ENCODE measurements at regions not wholly inside any gene's neighbourhood (a gene's known extent, or its start where the extent isn't known, plus 50 kb on each side); places are given as distances from the start of the nearest gene placed in this dataset.

DNA sequence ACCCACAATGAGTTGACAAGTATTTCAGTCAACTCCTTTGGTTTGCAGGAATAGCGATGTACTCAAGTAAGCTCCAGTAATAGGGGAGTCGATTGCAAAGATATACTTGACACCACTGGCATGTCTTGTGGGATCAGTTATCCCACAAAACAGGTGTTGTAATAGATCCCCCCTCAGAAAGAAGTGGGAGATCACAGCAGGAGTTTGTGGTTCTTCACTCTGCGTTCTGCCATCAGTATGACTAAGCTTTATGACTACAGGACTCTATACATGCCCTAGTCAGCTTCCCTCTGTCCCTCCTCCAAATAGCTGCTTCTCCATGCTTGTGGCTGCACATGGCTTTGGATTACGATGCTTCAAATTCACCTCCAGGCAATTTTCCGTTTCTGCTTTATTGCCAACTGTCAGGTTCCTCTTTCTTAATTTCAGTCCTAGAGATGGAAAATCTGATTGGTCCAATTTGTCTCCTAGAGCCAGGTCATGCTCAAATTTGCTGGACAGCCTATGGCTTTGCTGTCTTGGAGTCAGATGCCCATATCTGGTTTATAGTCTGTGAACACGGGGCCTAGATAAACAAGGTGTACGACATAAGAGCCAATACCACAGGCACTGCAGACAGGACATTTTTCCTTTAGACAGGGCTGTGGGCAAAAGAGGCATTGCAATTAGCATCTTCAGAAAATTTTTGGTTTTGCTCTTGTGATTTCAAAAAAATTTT lies 221.7 kb downstream of the PAX3 start:
- TF ChIP-seq, protein P1, sequence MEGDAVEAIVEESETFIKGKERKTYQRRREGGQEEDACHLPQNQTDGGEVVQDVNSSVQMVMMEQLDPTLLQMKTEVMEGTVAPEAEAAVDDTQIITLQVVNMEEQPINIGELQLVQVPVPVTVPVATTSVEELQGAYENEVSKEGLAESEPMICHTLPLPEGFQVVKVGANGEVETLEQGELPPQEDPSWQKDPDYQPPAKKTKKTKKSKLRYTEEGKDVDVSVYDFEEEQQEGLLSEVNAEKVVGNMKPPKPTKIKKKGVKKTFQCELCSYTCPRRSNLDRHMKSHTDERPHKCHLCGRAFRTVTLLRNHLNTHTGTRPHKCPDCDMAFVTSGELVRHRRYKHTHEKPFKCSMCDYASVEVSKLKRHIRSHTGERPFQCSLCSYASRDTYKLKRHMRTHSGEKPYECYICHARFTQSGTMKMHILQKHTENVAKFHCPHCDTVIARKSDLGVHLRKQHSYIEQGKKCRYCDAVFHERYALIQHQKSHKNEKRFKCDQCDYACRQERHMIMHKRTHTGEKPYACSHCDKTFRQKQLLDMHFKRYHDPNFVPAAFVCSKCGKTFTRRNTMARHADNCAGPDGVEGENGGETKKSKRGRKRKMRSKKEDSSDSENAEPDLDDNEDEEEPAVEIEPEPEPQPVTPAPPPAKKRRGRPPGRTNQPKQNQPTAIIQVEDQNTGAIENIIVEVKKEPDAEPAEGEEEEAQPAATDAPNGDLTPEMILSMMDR (IDR thresholded peaks at IDR 0.05) = no peak
- no peak for TF ChIP-seq POLR2A (IDR thresholded peaks at IDR 0.05)
